HEK293 (cell line): ENCODE measurements at regions not wholly inside any gene's neighbourhood (a gene's known extent, or its start where the extent isn't known, plus 50 kb on each side); places are given as distances from the start of the nearest gene placed in this dataset.

Experiments used
- GLIS2 ChIP-seq: fragments of 450-650 bp; formaldehyde crosslinking; IDR thresholded peaks from 2 replicates; pipeline ENCODE4 v1.5.1; 2016; ENCODE audit warnings: missing biosample characterization, missing genetic modification characterization
- HOXC10 ChIP-seq: sonication (generic); formaldehyde crosslinking; IDR thresholded peaks from 2 replicates; pipeline ENCODE4 v1.8.1; 2023; ENCODE audit warnings: mild to moderate bottlenecking, missing genetic modification reagents
- KLF8 ChIP-seq: fragments of 450-650 bp; formaldehyde crosslinking; IDR thresholded peaks from 2 replicates; pipeline ENCODE4 v1.5.1; 2016; ENCODE audit warnings: missing biosample characterization, missing genetic modification characterization
- KLF9 ChIP-seq: fragments of 450-650 bp; formaldehyde crosslinking; IDR thresholded peaks from 2 replicates; pipeline ENCODE4 v1.5.1; 2016; ENCODE audit warnings: missing biosample characterization, missing genetic modification characterization, low read depth
- SCRT2 ChIP-seq: fragments of 450-650 bp; formaldehyde crosslinking; IDR thresholded peaks from 2 replicates; pipeline ENCODE4 v1.5.1; 2016; ENCODE audit warnings: missing biosample characterization, missing genetic modification characterization
- SP3 ChIP-seq: fragments of 450-650 bp; formaldehyde crosslinking; IDR thresholded peaks from 2 replicates; pipeline ENCODE4 v1.5.1; 2016; ENCODE audit warnings: missing biosample characterization, missing genetic modification characterization
- ZBTB7A ChIP-seq: fragments of 450-650 bp; formaldehyde crosslinking; IDR thresholded peaks from 2 replicates; pipeline ENCODE4 v1.5.1; 2016; ENCODE audit warnings: low read depth, missing biosample characterization, missing genetic modification characterization
- ZNF138 ChIP-seq: fragments of 450-650 bp; formaldehyde crosslinking; IDR thresholded peaks from 2 replicates; pipeline ENCODE4 v1.5.1; 2016; ENCODE audit warnings: missing biosample characterization, missing genetic modification characterization, borderline replicate concordance
- ZNF140 ChIP-seq: fragments of 450-650 bp; formaldehyde crosslinking; IDR thresholded peaks from 2 replicates; pipeline ENCODE4 v1.5.1; 2016; ENCODE audit warnings: missing biosample characterization, missing genetic modification characterization
- ZNF157 ChIP-seq: fragments of 450-650 bp; formaldehyde crosslinking; IDR thresholded peaks from 2 replicates; pipeline ENCODE4 v1.5.1; 2016; ENCODE audit warnings: missing biosample characterization, missing genetic modification characterization
- ZNF169 ChIP-seq: fragments of 450-650 bp; formaldehyde crosslinking; IDR thresholded peaks from 2 replicates; pipeline ENCODE4 v1.5.1; 2016; ENCODE audit warnings: missing biosample characterization, missing genetic modification characterization
- ZNF404 ChIP-seq: fragments of 450-650 bp; formaldehyde crosslinking; IDR thresholded peaks from 2 replicates; pipeline ENCODE4 v1.5.1; 2017; ENCODE audit warnings: missing biosample characterization, missing genetic modification characterization
- ZNF416 ChIP-seq: fragments of 450-650 bp; formaldehyde crosslinking; IDR thresholded peaks from 2 replicates; pipeline ENCODE4 v1.5.1; 2016; ENCODE audit warnings: missing biosample characterization, missing genetic modification characterization
- ZNF548 ChIP-seq: fragments of 450-650 bp; formaldehyde crosslinking; IDR thresholded peaks from 2 replicates; pipeline ENCODE4 v1.5.1; 2016; ENCODE audit warnings: missing biosample characterization, missing genetic modification characterization
- ZNF571 ChIP-seq: fragments of 450-650 bp; formaldehyde crosslinking; IDR thresholded peaks from 2 replicates; pipeline ENCODE4 v1.5.0; 2017; ENCODE audit warnings: missing biosample characterization, missing genetic modification characterization
- ZNF621 ChIP-seq: fragments of 450-650 bp; formaldehyde crosslinking; IDR thresholded peaks from 2 replicates; pipeline ENCODE4 v1.5.1; 2017; ENCODE audit warnings: missing biosample characterization, missing genetic modification characterization
- ZNF701 ChIP-seq: fragments of 450-650 bp; formaldehyde crosslinking; IDR thresholded peaks from 2 replicates; pipeline ENCODE4 v1.5.1; 2016; ENCODE audit warnings: missing biosample characterization, missing genetic modification characterization
- ZNF76 ChIP-seq: fragments of 450-650 bp; formaldehyde crosslinking; IDR thresholded peaks from 2 replicates; pipeline ENCODE4; 2016; ENCODE audit warnings: low read depth, missing biosample characterization, missing genetic modification characterization, borderline replicate concordance
- TF ChIP-seq, protein P1 (sequence below): sonication (generic); formaldehyde crosslinking; IDR thresholded peaks from 2 replicates; pipeline ENCODE4 v1.8.1; 2022; ENCODE audit warnings: mild to moderate bottlenecking, moderate library complexity, missing genetic modification reagents
- TF ChIP-seq, protein P2 (sequence below): fragments of 450-650 bp; formaldehyde crosslinking; IDR thresholded peaks from 2 replicates; pipeline ENCODE4 v1.5.1; 2016; ENCODE audit warnings: missing biosample characterization, missing genetic modification characterization
- TF ChIP-seq, protein P3 (sequence below): fragments of 450-650 bp; formaldehyde crosslinking; IDR thresholded peaks from 2 replicates; pipeline ENCODE4 v1.5.1; 2016; ENCODE audit warnings: missing biosample characterization, missing genetic modification characterization
- TF ChIP-seq, protein P4 (sequence below): fragments of 450-650 bp; formaldehyde crosslinking; IDR thresholded peaks from 2 replicates; pipeline ENCODE4 v1.5.1; 2016; ENCODE audit warnings: missing biosample characterization, missing genetic modification characterization
- TF ChIP-seq, protein P5 (sequence below): fragments of 450-650 bp; formaldehyde crosslinking; IDR thresholded peaks from 2 replicates; pipeline ENCODE4 v1.5.1; 2016; ENCODE audit warnings: missing biosample characterization, missing genetic modification characterization
- TF ChIP-seq, protein P6 (sequence below): fragments of 450-650 bp; formaldehyde crosslinking; conservative IDR thresholded peaks from 2 replicates; pipeline ENCODE4 v1.5.1; 2016; ENCODE audit warnings: low read depth, missing biosample characterization, missing genetic modification characterization
- TF ChIP-seq, protein P7 (sequence below): IDR thresholded peaks from 2 replicates; pipeline ENCODE4 v1.6.1; 2011; ENCODE audit warnings: mild to moderate bottlenecking, low read depth, low read length, borderline replicate concordance
- TF ChIP-seq, protein P8 (sequence below): fragments of 450-650 bp; formaldehyde crosslinking; IDR thresholded peaks from 2 replicates; pipeline ENCODE4 v1.5.1; 2016; ENCODE audit warnings: missing biosample characterization, missing genetic modification characterization, low read depth

DNA sequence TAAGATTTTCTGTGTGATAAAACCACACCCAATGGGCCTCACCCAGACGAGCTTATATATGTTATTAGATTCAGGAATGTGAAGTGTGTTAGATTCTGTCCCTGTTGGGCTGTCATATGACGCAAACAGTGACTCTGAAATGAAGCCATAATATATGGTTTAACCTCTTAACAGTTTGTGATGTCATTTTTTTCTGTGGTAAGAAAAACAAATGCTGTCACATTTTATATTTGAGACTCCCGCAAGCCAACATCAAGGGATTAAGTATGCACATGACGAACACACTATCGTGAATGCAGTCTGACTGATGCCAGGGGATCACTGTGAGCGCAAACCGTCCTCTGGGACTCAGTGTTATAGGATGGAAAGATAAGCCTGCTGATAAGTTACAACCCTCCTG lies 321.7 kb downstream of the SH3GL2 start (continued):
- TF ChIP-seq ZNF157 (tag by site-specific recombination), result no peak
- TF ChIP-seq, protein P1, sequence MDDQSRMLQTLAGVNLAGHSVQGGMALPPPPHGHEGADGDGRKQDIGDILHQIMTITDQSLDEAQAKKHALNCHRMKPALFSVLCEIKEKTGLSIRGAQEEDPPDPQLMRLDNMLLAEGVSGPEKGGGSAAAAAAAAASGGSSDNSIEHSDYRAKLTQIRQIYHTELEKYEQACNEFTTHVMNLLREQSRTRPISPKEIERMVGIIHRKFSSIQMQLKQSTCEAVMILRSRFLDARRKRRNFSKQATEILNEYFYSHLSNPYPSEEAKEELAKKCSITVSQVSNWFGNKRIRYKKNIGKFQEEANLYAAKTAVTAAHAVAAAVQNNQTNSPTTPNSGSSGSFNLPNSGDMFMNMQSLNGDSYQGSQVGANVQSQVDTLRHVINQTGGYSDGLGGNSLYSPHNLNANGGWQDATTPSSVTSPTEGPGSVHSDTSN (CRISPR knock-in tag), result no peak
- TF ChIP-seq KLF9 (tag by site-specific recombination), result no peak
- TF ChIP-seq, protein P2, sequence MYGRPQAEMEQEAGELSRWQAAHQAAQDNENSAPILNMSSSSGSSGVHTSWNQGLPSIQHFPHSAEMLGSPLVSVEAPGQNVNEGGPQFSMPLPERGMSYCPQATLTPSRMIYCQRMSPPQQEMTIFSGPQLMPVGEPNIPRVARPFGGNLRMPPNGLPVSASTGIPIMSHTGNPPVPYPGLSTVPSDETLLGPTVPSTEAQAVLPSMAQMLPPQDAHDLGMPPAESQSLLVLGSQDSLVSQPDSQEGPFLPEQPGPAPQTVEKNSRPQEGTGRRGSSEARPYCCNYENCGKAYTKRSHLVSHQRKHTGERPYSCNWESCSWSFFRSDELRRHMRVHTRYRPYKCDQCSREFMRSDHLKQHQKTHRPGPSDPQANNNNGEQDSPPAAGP (tag by site-specific recombination), result no peak
- TF ChIP-seq HOXC10 (CRISPR knock-in tag), result no peak
- no peak for TF ChIP-seq ZNF138 (tag by site-specific recombination)
- TF ChIP-seq, protein P3, sequence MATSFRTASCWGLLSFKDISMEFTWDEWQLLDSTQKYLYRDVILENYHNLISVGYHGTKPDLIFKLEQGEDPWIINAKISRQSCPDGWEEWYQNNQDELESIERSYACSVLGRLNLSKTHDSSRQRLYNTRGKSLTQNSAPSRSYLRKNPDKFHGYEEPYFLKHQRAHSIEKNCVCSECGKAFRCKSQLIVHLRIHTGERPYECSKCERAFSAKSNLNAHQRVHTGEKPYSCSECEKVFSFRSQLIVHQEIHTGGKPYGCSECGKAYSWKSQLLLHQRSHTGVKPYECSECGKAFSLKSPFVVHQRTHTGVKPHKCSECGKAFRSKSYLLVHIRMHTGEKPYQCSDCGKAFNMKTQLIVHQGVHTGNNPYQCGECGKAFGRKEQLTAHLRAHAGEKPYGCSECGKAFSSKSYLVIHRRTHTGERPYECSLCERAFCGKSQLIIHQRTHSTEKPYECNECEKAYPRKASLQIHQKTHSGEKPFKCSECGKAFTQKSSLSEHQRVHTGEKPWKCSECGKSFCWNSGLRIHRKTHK (tag by site-specific recombination), result no peak
- peak; percentile 23; the same call in 1 of the 2 replicates for TF ChIP-seq SP3
- no peak for TF ChIP-seq ZNF548 (tag by site-specific recombination)
- peak; percentile 80 for TF ChIP-seq KLF8 (tag by site-specific recombination)
- TF ChIP-seq, protein P4, sequence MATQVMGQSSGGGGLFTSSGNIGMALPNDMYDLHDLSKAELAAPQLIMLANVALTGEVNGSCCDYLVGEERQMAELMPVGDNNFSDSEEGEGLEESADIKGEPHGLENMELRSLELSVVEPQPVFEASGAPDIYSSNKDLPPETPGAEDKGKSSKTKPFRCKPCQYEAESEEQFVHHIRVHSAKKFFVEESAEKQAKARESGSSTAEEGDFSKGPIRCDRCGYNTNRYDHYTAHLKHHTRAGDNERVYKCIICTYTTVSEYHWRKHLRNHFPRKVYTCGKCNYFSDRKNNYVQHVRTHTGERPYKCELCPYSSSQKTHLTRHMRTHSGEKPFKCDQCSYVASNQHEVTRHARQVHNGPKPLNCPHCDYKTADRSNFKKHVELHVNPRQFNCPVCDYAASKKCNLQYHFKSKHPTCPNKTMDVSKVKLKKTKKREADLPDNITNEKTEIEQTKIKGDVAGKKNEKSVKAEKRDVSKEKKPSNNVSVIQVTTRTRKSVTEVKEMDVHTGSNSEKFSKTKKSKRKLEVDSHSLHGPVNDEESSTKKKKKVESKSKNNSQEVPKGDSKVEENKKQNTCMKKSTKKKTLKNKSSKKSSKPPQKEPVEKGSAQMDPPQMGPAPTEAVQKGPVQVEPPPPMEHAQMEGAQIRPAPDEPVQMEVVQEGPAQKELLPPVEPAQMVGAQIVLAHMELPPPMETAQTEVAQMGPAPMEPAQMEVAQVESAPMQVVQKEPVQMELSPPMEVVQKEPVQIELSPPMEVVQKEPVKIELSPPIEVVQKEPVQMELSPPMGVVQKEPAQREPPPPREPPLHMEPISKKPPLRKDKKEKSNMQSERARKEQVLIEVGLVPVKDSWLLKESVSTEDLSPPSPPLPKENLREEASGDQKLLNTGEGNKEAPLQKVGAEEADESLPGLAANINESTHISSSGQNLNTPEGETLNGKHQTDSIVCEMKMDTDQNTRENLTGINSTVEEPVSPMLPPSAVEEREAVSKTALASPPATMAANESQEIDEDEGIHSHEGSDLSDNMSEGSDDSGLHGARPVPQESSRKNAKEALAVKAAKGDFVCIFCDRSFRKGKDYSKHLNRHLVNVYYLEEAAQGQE (tag by site-specific recombination), result no peak
- 0 out of 2 replicates have a peak, but pooled peaks have one; percentile 19 for TF ChIP-seq GLIS2 (tag by site-specific recombination)
- no peak; the same call in 1 of the 2 replicates for TF ChIP-seq ZBTB7A (tag by site-specific recombination)
- TF ChIP-seq, protein P5, sequence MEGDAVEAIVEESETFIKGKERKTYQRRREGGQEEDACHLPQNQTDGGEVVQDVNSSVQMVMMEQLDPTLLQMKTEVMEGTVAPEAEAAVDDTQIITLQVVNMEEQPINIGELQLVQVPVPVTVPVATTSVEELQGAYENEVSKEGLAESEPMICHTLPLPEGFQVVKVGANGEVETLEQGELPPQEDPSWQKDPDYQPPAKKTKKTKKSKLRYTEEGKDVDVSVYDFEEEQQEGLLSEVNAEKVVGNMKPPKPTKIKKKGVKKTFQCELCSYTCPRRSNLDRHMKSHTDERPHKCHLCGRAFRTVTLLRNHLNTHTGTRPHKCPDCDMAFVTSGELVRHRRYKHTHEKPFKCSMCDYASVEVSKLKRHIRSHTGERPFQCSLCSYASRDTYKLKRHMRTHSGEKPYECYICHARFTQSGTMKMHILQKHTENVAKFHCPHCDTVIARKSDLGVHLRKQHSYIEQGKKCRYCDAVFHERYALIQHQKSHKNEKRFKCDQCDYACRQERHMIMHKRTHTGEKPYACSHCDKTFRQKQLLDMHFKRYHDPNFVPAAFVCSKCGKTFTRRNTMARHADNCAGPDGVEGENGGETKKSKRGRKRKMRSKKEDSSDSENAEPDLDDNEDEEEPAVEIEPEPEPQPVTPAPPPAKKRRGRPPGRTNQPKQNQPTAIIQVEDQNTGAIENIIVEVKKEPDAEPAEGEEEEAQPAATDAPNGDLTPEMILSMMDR (tag by site-specific recombination), result no peak
- no peak for TF ChIP-seq ZNF701 (tag by site-specific recombination)
- TF ChIP-seq ZNF169, result no peak
- peak; percentile 35; the same call in 1 of the 2 replicates for TF ChIP-seq ZNF76 (tag by site-specific recombination)
- TF ChIP-seq, protein P6, sequence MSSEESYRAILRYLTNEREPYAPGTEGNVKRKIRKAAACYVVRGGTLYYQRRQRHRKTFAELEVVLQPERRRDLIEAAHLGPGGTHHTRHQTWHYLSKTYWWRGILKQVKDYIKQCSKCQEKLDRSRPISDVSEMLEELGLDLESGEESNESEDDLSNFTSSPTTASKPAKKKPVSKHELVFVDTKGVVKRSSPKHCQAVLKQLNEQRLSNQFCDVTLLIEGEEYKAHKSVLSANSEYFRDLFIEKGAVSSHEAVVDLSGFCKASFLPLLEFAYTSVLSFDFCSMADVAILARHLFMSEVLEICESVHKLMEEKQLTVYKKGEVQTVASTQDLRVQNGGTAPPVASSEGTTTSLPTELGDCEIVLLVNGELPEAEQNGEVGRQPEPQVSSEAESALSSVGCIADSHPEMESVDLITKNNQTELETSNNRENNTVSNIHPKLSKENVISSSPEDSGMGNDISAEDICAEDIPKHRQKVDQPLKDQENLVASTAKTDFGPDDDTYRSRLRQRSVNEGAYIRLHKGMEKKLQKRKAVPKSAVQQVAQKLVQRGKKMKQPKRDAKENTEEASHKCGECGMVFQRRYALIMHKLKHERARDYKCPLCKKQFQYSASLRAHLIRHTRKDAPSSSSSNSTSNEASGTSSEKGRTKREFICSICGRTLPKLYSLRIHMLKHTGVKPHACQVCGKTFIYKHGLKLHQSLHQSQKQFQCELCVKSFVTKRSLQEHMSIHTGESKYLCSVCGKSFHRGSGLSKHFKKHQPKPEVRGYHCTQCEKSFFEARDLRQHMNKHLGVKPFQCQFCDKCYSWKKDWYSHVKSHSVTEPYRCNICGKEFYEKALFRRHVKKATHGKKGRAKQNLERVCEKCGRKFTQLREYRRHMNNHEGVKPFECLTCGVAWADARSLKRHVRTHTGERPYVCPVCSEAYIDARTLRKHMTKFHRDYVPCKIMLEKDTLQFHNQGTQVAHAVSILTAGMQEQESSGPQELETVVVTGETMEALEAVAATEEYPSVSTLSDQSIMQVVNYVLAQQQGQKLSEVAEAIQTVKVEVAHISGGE (tag by site-specific recombination), result no peak
- TF ChIP-seq ZNF140 (tag by site-specific recombination), result no peak
- TF ChIP-seq, protein P7, sequence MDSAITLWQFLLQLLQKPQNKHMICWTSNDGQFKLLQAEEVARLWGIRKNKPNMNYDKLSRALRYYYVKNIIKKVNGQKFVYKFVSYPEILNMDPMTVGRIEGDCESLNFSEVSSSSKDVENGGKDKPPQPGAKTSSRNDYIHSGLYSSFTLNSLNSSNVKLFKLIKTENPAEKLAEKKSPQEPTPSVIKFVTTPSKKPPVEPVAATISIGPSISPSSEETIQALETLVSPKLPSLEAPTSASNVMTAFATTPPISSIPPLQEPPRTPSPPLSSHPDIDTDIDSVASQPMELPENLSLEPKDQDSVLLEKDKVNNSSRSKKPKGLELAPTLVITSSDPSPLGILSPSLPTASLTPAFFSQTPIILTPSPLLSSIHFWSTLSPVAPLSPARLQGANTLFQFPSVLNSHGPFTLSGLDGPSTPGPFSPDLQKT, result no peak
- TF ChIP-seq ZNF416 (tag by site-specific recombination), result no peak
- no peak for TF ChIP-seq ZNF404
- TF ChIP-seq SCRT2 (tag by site-specific recombination), result peak; percentile 27; the same call in 1 of the 2 replicates
- TF ChIP-seq ZNF571 (tag by site-specific recombination), result no peak
- no peak for TF ChIP-seq ZNF621 (tag by site-specific recombination)
- TF ChIP-seq, protein P8, sequence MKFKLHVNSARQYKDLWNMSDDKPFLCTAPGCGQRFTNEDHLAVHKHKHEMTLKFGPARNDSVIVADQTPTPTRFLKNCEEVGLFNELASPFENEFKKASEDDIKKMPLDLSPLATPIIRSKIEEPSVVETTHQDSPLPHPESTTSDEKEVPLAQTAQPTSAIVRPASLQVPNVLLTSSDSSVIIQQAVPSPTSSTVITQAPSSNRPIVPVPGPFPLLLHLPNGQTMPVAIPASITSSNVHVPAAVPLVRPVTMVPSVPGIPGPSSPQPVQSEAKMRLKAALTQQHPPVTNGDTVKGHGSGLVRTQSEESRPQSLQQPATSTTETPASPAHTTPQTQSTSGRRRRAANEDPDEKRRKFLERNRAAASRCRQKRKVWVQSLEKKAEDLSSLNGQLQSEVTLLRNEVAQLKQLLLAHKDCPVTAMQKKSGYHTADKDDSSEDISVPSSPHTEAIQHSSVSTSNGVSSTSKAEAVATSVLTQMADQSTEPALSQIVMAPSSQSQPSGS (tag by site-specific recombination), result peak; percentile 97
